ENCODE measurements at regions not wholly inside any gene's neighbourhood (a gene's known extent, or its start where the extent isn't known, plus 50 kb on each side); places are given as distances from the start of the nearest gene placed in this dataset.

DNA sequence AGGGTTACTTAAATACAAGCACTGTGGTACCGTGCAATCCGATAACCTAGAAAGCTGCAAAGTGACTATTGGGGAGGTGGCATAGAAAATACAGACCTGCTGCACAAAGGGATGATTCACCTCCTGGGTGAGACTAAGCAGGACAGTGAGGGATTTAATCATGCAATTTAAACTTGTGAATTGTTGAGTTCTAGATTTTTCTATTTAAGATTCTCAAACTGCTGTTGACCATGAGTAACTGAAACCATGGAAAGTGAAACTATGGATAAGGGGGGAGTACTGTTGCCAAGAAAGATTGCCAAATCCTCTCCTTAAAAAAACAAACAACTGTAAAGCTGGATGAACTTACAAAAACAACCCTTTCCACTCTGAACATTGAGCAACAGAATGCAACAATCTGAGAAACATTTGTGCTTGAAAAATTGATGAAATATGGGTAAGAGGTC is 61.5 kb upstream of the NUDT12 start:
- H3K27me3 Mint-ChIP-seq = no peaks in the 10 kb centered on the region
- 92% methylated on average over 2 of the region's 2 CpGs for WGBS (ENCODE audit: insufficient coverage)
- POLR2A ChIA-PET = no interaction called here

DNA sequence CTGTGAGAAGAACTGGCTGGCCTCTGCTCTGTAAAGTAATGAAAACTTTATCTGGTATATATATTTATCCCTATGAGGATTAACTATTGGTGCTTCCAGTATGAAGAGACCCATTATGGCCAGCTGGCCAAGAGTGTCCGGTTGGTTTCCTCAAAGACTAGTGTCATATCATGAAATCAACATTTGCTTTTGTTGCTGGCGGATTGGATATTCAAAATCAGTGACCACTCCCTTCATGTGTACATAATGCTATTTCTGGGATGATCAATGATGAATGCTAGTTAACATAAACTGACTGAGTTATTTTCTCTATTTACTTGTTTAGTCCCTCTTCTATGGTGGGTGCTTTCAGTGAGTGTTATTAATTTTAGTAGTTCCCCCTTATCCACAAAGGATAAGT is 60.8 kb upstream of the NUDT12 start:
- DNase-seq = no peak
- H3K4me3 Mint-ChIP-seq = no peak overlapping the region
- H3K36me3 Mint-ChIP-seq = no peaks in the 10 kb centered on the region
- Histone ChIP-seq H3K27ac (ENCODE audit: low read length) (no peak overlapping the region), H3K9me3 (no peaks in the 10 kb centered on the region), H3K4me3 (ENCODE audit: control insufficient read depth in 1 of 2, extremely low read depth in 1 of 2, low read length in 1 of 2) (no peak overlapping the region), H3K27me3 (replicated peaks in 1 of 2; ENCODE audit: control insufficient read depth in 2 of 2, extremely low read depth in 1 of 2, insufficient read depth in 2 of 2, low read length in 1 of 2) (no peaks in the 10 kb centered on the region), H3K36me3 (ENCODE audit: control insufficient read depth in 2 of 2, extremely low read depth in 1 of 2, insufficient read depth in 1 of 2, low read length in 1 of 2) (no peaks in the 10 kb centered on the region), H3K4me1 (ENCODE audit: control insufficient read depth in 1 of 2, extremely low read depth in 1 of 2, insufficient read depth in 2 of 2, low read length in 2 of 2) (no peaks in the 10 kb centered on the region)
- WGBS (ENCODE audit: insufficient coverage) = no CpG with 5 or more reads among the region's 2 CpGs
- ATAC-seq (replicated peaks in 1 of 4) = no peak
- H3K9me3 Mint-ChIP-seq = peaks cover 0 to 4% (median 0%) of the 10 kb centered on the region in 3 donors
- CTCF ChIA-PET = no interaction called here
- POLR2A ChIA-PET = no interaction called here
- no peaks in the 10 kb centered on the region for H3K27me3 Mint-ChIP-seq
- H3K27ac Mint-ChIP-seq = no peak overlapping the region
- H3K4me1 Mint-ChIP-seq = no peaks in the 10 kb centered on the region

More for the DNA sequence above, 61.5 kb upstream of the NUDT12 start:
- Histone ChIP-seq H3K9me3 (no peaks in the 10 kb centered on the region), H3K4me1 (ENCODE audit: control insufficient read depth in 1 of 2, extremely low read depth in 1 of 2, insufficient read depth in 2 of 2, low read length in 2 of 2) (no peaks in the 10 kb centered on the region), H3K4me3 (ENCODE audit: control insufficient read depth in 1 of 2, extremely low read depth in 1 of 2, low read length in 1 of 2) (no peak overlapping the region), H3K27me3 (replicated peaks in 1 of 2; ENCODE audit: control insufficient read depth in 2 of 2, extremely low read depth in 1 of 2, insufficient read depth in 2 of 2, low read length in 1 of 2) (no peaks in the 10 kb centered on the region), H3K36me3 (ENCODE audit: control insufficient read depth in 2 of 2, extremely low read depth in 1 of 2, insufficient read depth in 1 of 2, low read length in 1 of 2) (no peaks in the 10 kb centered on the region), H3K27ac (ENCODE audit: low read length) (no peak overlapping the region)
- no peak overlapping the region for H3K27ac Mint-ChIP-seq
- H3K36me3 Mint-ChIP-seq = no peaks in the 10 kb centered on the region
- DNase-seq (no peak), ATAC-seq (replicated peaks in 1 of 4) (no peak)
- H3K4me3 Mint-ChIP-seq = no peak overlapping the region
- CTCF ChIA-PET = no interaction called here
- H3K4me1 Mint-ChIP-seq = no peaks in the 10 kb centered on the region
- H3K9me3 Mint-ChIP-seq = peaks cover 0 to 4% (median 0%) of the 10 kb centered on the region in 3 donors

DNA sequence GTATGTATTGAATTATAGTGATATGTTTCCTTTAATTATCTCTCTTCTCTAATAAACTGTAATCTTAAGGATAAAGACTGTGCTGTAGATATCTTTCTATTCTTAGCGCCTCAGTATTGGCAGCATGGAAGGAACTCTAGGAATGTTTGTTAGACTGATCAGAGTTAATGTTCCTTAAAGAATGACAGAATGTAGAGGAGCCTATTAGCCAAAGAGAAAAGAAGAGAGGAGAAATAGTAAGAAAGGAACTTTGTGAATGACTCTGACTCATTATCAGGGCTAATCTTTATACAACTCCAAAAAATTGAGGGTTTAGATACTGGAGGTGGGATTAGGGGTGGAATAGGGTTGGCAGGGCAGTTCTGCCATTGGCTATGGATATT is 59.0 kb upstream of the NUDT12 start:
- H3K27me3 ChIP-seq (replicated peaks in 1 of 2; ENCODE audit: control insufficient read depth in 2 of 2, extremely low read depth in 1 of 2, insufficient read depth in 2 of 2, low read length in 1 of 2) = no peaks in the 10 kb centered on the region
- H3K4me1 Mint-ChIP-seq = no peaks in the 10 kb centered on the region
- no peak for ATAC-seq (replicated peaks in 1 of 4)
- WGBS (ENCODE audit: insufficient coverage) = 83% methylated on average over 1 of the region's 1 CpG
- H3K9me3 Mint-ChIP-seq = peaks cover 0 to 4% (median 0%) of the 10 kb centered on the region in 3 donors
- DNase-seq = no peak
- no peaks in the 10 kb centered on the region for H3K4me1 ChIP-seq (ENCODE audit: control insufficient read depth in 1 of 2, extremely low read depth in 1 of 2, insufficient read depth in 2 of 2, low read length in 2 of 2)
- no peaks in the 10 kb centered on the region for H3K36me3 Mint-ChIP-seq
- H3K9me3 ChIP-seq = no peaks in the 10 kb centered on the region
- H3K36me3 ChIP-seq (ENCODE audit: control insufficient read depth in 2 of 2, extremely low read depth in 1 of 2, insufficient read depth in 1 of 2, low read length in 1 of 2) = no peaks in the 10 kb centered on the region
- H3K4me3 ChIP-seq (ENCODE audit: control insufficient read depth in 1 of 2, extremely low read depth in 1 of 2, low read length in 1 of 2) = no peak overlapping the region
- no peak overlapping the region for H3K27ac ChIP-seq (ENCODE audit: low read length)
- no peak overlapping the region for H3K4me3 Mint-ChIP-seq
- ChIA-PET POLR2A (no interaction called here), CTCF (no interaction called here)
- H3K27ac Mint-ChIP-seq = no peak overlapping the region
- H3K27me3 Mint-ChIP-seq = no peaks in the 10 kb centered on the region

DNA sequence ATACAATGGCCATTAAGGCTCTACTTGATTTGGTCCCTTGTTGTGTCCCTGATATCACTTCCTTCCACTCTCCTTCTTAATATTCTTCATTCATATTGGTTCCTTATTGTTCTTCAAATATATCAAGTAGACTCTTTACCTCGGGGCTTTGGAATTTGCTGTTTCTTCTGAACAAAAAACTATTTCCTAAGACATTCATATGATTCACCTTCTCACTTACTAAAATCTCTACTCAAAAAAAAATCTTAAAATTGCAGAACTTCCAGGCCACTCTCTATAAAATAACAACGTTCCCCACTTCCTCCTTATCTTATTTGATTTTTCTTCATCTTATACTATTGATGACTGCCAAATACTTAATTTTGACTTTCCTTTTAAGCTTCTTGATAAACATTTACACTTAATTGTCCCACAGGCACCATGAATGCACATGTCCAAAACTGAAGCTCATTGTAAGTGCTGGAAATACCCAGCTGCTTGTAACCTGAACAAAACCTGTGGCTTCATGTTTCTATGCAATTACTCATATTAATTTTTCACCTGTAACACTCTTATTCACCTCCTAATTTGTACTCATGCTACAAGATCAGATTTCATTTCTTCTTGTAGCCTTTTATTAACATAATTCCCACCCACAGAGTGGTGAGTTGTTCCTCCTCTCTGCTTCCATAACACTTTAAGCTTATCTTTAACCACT is 58.4 kb upstream of the NUDT12 start:
- H3K4me1 Mint-ChIP-seq = no peaks in the 10 kb centered on the region
- CTCF ChIA-PET = no interaction called here
- 54% methylated on average over 2 of the region's 2 CpGs for WGBS (ENCODE audit: insufficient coverage)
- H3K4me3 Mint-ChIP-seq = no peak overlapping the region
- DNase-seq (no peak), ATAC-seq (replicated peaks in 1 of 4) (no peak)
- Histone ChIP-seq H3K9me3 (no peaks in the 10 kb centered on the region), H3K4me3 (ENCODE audit: control insufficient read depth in 1 of 2, extremely low read depth in 1 of 2, low read length in 1 of 2) (no peak overlapping the region), H3K4me1 (ENCODE audit: control insufficient read depth in 1 of 2, extremely low read depth in 1 of 2, insufficient read depth in 2 of 2, low read length in 2 of 2) (no peaks in the 10 kb centered on the region), H3K36me3 (ENCODE audit: control insufficient read depth in 2 of 2, extremely low read depth in 1 of 2, insufficient read depth in 1 of 2, low read length in 1 of 2) (no peaks in the 10 kb centered on the region), H3K27ac (ENCODE audit: low read length) (no peak overlapping the region), H3K27me3 (replicated peaks in 1 of 2; ENCODE audit: control insufficient read depth in 2 of 2, extremely low read depth in 1 of 2, insufficient read depth in 2 of 2, low read length in 1 of 2) (no peaks in the 10 kb centered on the region)
- H3K27ac Mint-ChIP-seq = no peak overlapping the region
- no peaks in the 10 kb centered on the region for H3K36me3 Mint-ChIP-seq
- POLR2A ChIA-PET = no interaction called here
- peaks cover 0 to 4% (median 0%) of the 10 kb centered on the region in 3 donors for H3K9me3 Mint-ChIP-seq
- H3K27me3 Mint-ChIP-seq = no peaks in the 10 kb centered on the region

DNA sequence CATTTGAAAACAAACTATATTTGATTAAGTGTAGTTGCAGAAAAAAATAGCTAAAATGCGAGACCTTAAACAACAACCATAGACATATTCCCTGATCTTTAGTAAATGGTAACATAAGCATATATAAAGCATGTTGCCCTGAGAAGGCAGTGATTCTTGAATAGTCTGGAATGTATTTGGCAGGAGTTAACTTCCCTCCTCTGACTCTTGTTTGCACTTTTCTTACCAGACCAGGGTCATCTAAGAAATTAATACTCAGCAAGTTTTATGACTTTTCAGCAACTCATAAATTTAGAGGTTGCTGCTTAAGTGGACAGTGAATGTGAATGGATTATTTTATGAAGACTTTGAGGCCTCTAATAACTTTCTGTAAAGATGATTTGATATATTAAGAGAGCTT is 55.3 kb upstream of the NUDT12 start:
- ATAC-seq (replicated peaks in 1 of 4) (no peak), DNase-seq (no peak)
- Mint-ChIP-seq H3K27me3 (no peaks in the 10 kb centered on the region), H3K27ac (no peak overlapping the region), H3K9me3 (no peaks in the 10 kb centered on the region), H3K36me3 (no peaks in the 10 kb centered on the region), H3K4me1 (no peaks in the 10 kb centered on the region), H3K4me3 (no peak overlapping the region)
- H3K36me3 ChIP-seq (ENCODE audit: control insufficient read depth in 2 of 2, extremely low read depth in 1 of 2, insufficient read depth in 1 of 2, low read length in 1 of 2) = no peaks in the 10 kb centered on the region
- no peaks in the 10 kb centered on the region for H3K4me1 ChIP-seq (ENCODE audit: control insufficient read depth in 1 of 2, extremely low read depth in 1 of 2, insufficient read depth in 2 of 2, low read length in 2 of 2)
- no peak overlapping the region for H3K27ac ChIP-seq (ENCODE audit: low read length)
- H3K9me3 ChIP-seq = no peaks in the 10 kb centered on the region
- H3K4me3 ChIP-seq (ENCODE audit: control insufficient read depth in 1 of 2, extremely low read depth in 1 of 2, low read length in 1 of 2) = no peak overlapping the region
- ChIA-PET POLR2A (no interaction called here), CTCF (no interaction called here)
- H3K27me3 ChIP-seq (replicated peaks in 1 of 2; ENCODE audit: control insufficient read depth in 2 of 2, extremely low read depth in 1 of 2, insufficient read depth in 2 of 2, low read length in 1 of 2) = no peaks in the 10 kb centered on the region
- WGBS (ENCODE audit: insufficient coverage) = no CpG with 5 or more reads among the region's 1 CpG

DNA sequence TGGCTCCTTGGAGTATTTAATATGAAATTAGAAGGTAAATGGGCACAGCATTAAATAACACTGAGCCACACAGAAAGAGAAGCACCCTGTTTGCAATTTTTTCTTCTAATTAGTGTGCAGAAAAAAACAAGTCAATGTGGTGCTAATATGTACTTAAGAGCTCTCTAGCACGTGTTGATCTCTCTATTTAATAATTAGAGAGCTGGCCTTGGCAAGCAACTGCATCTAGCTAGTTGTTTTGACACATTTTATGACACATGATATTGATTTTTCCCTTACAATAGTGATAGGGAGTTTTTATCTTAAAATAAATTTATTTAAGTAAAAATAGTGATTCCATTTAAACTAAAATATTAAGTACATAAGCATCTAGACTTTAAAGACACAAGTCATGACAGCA is 54.5 kb upstream of the NUDT12 start:
- Mint-ChIP-seq H3K27ac (no peak overlapping the region), H3K36me3 (no peaks in the 10 kb centered on the region), H3K4me3 (no peak overlapping the region), H3K4me1 (no peaks in the 10 kb centered on the region), H3K27me3 (no peaks in the 10 kb centered on the region), H3K9me3 (no peaks in the 10 kb centered on the region)
- POLR2A ChIA-PET = no interaction called here
- no CpG with 5 or more reads among the region's 1 CpG for WGBS (ENCODE audit: insufficient coverage)
- no peak for DNase-seq
- Histone ChIP-seq H3K9me3 (no peaks in the 10 kb centered on the region), H3K27me3 (replicated peaks in 1 of 2; ENCODE audit: control insufficient read depth in 2 of 2, extremely low read depth in 1 of 2, insufficient read depth in 2 of 2, low read length in 1 of 2) (no peaks in the 10 kb centered on the region), H3K4me1 (ENCODE audit: control insufficient read depth in 1 of 2, extremely low read depth in 1 of 2, insufficient read depth in 2 of 2, low read length in 2 of 2) (no peaks in the 10 kb centered on the region), H3K36me3 (ENCODE audit: control insufficient read depth in 2 of 2, extremely low read depth in 1 of 2, insufficient read depth in 1 of 2, low read length in 1 of 2) (no peaks in the 10 kb centered on the region), H3K4me3 (ENCODE audit: control insufficient read depth in 1 of 2, extremely low read depth in 1 of 2, low read length in 1 of 2) (no peak overlapping the region), H3K27ac (ENCODE audit: low read length) (no peak overlapping the region)
- ATAC-seq (replicated peaks in 1 of 4) = no peak
- CTCF ChIA-PET = no interaction called here

DNA sequence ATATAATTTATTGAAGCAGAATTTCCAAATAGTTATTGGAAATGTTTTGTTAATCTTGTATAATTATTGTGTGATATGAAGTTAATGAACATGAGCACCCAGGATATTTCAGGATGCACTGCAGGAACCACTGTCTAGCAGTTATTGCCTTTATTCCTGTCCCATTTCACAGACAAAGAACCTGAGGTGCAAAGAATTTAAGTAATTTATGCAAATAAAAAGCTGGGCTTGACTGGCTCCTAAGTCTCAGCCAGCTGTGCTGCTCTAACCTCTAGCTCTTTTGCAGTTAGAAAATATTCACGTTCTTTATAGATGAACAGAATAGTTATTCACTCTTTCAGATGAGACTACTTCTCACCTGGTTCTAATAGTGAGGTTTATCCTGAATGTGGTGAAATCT is 50.0 kb upstream of the NUDT12 start:
- Histone ChIP-seq H3K4me3 (ENCODE audit: control insufficient read depth in 1 of 2, extremely low read depth in 1 of 2, low read length in 1 of 2) (no peak overlapping the region), H3K27me3 (replicated peaks in 1 of 2; ENCODE audit: control insufficient read depth in 2 of 2, extremely low read depth in 1 of 2, insufficient read depth in 2 of 2, low read length in 1 of 2) (no peaks in the 10 kb centered on the region), H3K4me1 (ENCODE audit: control insufficient read depth in 1 of 2, extremely low read depth in 1 of 2, insufficient read depth in 2 of 2, low read length in 2 of 2) (no peaks in the 10 kb centered on the region), H3K9me3 (no peaks in the 10 kb centered on the region), H3K27ac (ENCODE audit: low read length) (no peak overlapping the region), H3K36me3 (ENCODE audit: control insufficient read depth in 2 of 2, extremely low read depth in 1 of 2, insufficient read depth in 1 of 2, low read length in 1 of 2) (no peaks in the 10 kb centered on the region)
- Mint-ChIP-seq H3K36me3 (no peaks in the 10 kb centered on the region), H3K4me3 (no peak overlapping the region), H3K4me1 (no peaks in the 10 kb centered on the region), H3K27ac (no peak overlapping the region), H3K27me3 (no peaks in the 10 kb centered on the region), H3K9me3 (no peaks in the 10 kb centered on the region)
- DNase-seq (no peak), ATAC-seq (replicated peaks in 1 of 4) (no peak)
- CTCF ChIA-PET = no interaction called here
- whole genome bisulfite sequencing (ENCODE audit: insufficient coverage) = no CpG with 5 or more reads among the region's 1 CpG
- POLR2A ChIA-PET = no interaction called here

Measured in T-cell (primary cell).